ENCODE measurements at regions not wholly inside any gene's neighbourhood (a gene's known extent, or its start where the extent isn't known, plus 50 kb on each side); places are given as distances from the start of the nearest gene placed in this dataset.

DNA sequence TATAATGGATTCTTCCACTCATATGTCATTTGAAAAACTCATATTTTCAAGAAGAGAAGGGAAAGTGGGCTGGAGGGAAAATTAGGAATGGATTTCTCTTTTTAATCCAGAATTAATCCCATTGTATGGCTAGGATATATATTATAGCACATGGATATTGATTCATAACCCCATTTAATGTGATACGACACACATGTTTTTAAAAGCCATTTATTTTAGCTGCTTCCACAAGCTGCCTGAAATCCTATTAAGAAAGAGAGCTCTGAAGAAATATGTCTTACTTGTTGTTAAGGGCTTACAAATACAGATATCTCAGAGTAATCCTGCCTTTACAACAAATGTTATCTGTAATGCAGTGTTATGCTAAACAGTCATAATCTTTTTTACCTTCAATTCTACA lies 598.6 kb downstream of the AMY1C start:
- Histone ChIP-seq H3K9me3 (replicated peaks; ENCODE audit: insufficient read depth, low read length) (no peaks in the 10 kb centered on the region), H4K20me1 (ENCODE audit: insufficient read depth, low read length) (no peaks in the 10 kb centered on the region), H3K9me2 (replicated peaks; ENCODE audit: insufficient read depth, low read length) (no peaks in the 10 kb centered on the region), H3K79me2 (ENCODE audit: low read length) (no peaks in the 10 kb centered on the region), H2AFZ (ENCODE audit: low read length) (no peak overlapping the region), H3F3A (ENCODE audit: insufficient read depth, low read length) (no peaks in the 10 kb centered on the region), H3K4me2 (ENCODE audit: low read depth, low read length) (no peak overlapping the region), H3K9ac (ENCODE audit: low read length) (no peak overlapping the region), H3K27ac (ENCODE audit: low read length) (no peak overlapping the region), H3K27me3 (replicated peaks; ENCODE audit: insufficient read depth, low read length) (no peaks in the 10 kb centered on the region), H3K4me1 (ENCODE audit: low read length) (no peaks in the 10 kb centered on the region), H3K36me3 (replicated peaks; ENCODE audit: insufficient read depth, low read length) (no peaks in the 10 kb centered on the region), H3K4me3 (ENCODE audit: low read length) (no peak overlapping the region)
- TF ChIP-seq, protein P1, sequence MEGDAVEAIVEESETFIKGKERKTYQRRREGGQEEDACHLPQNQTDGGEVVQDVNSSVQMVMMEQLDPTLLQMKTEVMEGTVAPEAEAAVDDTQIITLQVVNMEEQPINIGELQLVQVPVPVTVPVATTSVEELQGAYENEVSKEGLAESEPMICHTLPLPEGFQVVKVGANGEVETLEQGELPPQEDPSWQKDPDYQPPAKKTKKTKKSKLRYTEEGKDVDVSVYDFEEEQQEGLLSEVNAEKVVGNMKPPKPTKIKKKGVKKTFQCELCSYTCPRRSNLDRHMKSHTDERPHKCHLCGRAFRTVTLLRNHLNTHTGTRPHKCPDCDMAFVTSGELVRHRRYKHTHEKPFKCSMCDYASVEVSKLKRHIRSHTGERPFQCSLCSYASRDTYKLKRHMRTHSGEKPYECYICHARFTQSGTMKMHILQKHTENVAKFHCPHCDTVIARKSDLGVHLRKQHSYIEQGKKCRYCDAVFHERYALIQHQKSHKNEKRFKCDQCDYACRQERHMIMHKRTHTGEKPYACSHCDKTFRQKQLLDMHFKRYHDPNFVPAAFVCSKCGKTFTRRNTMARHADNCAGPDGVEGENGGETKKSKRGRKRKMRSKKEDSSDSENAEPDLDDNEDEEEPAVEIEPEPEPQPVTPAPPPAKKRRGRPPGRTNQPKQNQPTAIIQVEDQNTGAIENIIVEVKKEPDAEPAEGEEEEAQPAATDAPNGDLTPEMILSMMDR (IDR thresholded peaks at IDR 0.05; ENCODE audit: low read length) = no peak
- TF ChIP-seq EZH2phosphoT487 (IDR thresholded peaks at IDR 0.05; ENCODE audit: low read length) = no peak
- TF ChIP-seq EZH2 (optimal IDR thresholded peaks at IDR 0.05; ENCODE audit: low read depth, low read length) = no peak
- no peak for DNase-seq

DNA sequence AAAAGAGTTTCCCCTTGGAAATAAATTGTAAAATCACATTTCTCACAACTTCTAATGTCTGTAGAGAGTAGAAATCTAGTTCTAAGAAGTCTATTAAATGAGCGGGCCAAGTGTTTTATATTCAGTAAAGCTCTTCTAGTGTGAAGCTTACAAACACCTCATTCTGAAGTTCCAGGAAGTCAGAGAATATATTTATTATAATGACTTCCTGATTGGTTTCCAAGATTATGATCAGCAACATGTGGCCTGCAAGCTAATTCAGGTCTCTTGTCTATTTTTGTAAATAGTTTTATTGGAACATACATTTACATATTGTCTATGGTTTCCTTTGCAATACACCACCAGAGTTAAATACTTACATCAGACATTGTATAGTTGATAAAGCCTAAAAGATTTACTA lies 603.9 kb downstream of the AMY1C start:
- Histone ChIP-seq H2AFZ (ENCODE audit: low read length) (no peak overlapping the region), H3F3A (ENCODE audit: insufficient read depth, low read length) (no peaks in the 10 kb centered on the region), H3K27me3 (replicated peaks; ENCODE audit: insufficient read depth, low read length) (no peaks in the 10 kb centered on the region), H4K20me1 (ENCODE audit: insufficient read depth, low read length) (no peaks in the 10 kb centered on the region), H3K4me3 (ENCODE audit: low read length) (no peak overlapping the region), H3K4me1 (ENCODE audit: low read length) (no peaks in the 10 kb centered on the region), H3K36me3 (replicated peaks; ENCODE audit: insufficient read depth, low read length) (no peaks in the 10 kb centered on the region), H3K9ac (ENCODE audit: low read length) (no peak overlapping the region), H3K4me2 (ENCODE audit: low read depth, low read length) (no peak overlapping the region), H3K79me2 (ENCODE audit: low read length) (no peaks in the 10 kb centered on the region), H3K27ac (ENCODE audit: low read length) (no peak overlapping the region), H3K9me2 (replicated peaks; ENCODE audit: insufficient read depth, low read length) (no peaks in the 10 kb centered on the region), H3K9me3 (replicated peaks; ENCODE audit: insufficient read depth, low read length) (no peaks in the 10 kb centered on the region)
- no peak for DNase-seq
- TF ChIP-seq EZH2 (optimal IDR thresholded peaks at IDR 0.05; ENCODE audit: low read depth, low read length) = no peak
- TF ChIP-seq, protein P1 (IDR thresholded peaks at IDR 0.05; ENCODE audit: low read length) = no peak
- TF ChIP-seq EZH2phosphoT487 (IDR thresholded peaks at IDR 0.05; ENCODE audit: low read length) = no peak

DNA sequence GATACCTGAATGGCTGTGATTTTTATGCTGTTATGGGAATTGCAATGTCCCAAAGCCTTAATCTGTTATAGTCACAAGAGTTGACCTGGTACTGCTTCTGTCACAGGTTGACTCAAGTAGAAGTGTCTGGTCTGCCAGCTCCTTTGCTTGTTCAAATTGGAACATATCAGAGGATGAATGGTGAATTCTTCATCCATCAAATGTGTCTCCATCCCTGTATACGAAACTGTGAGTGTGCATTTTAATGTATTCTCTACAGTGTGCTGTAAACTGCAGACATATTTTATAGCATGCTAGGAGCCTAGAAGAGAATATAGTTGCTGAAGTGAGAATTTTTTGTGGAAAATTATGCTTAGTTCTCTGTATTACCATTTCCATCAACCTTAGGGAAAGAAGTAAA lies 608.4 kb downstream of the AMY1C start:
- no peaks in the 10 kb centered on the region for H3K4me1 ChIP-seq (ENCODE audit: low read length)
- H4K20me1 ChIP-seq (ENCODE audit: insufficient read depth, low read length) = no peaks in the 10 kb centered on the region
- H3K27ac ChIP-seq (ENCODE audit: low read length) = no peak overlapping the region
- H3K79me2 ChIP-seq (ENCODE audit: low read length) = no peaks in the 10 kb centered on the region
- no peaks in the 10 kb centered on the region for H3K9me3 ChIP-seq (replicated peaks; ENCODE audit: insufficient read depth, low read length)
- TF ChIP-seq EZH2 (optimal IDR thresholded peaks at IDR 0.05; ENCODE audit: low read depth, low read length) (no peak), EZH2phosphoT487 (IDR thresholded peaks at IDR 0.05; ENCODE audit: low read length) (no peak)
- TF ChIP-seq, protein P1 (IDR thresholded peaks at IDR 0.05; ENCODE audit: low read length) = no peak
- H3K36me3 ChIP-seq (replicated peaks; ENCODE audit: insufficient read depth, low read length) = no peaks in the 10 kb centered on the region
- no peaks in the 10 kb centered on the region for H3F3A ChIP-seq (ENCODE audit: insufficient read depth, low read length)
- no peak overlapping the region for H3K9ac ChIP-seq (ENCODE audit: low read length)
- no peak overlapping the region for H3K4me3 ChIP-seq (ENCODE audit: low read length)
- no peaks in the 10 kb centered on the region for H3K9me2 ChIP-seq (replicated peaks; ENCODE audit: insufficient read depth, low read length)
- H3K27me3 ChIP-seq (replicated peaks; ENCODE audit: insufficient read depth, low read length) = no peaks in the 10 kb centered on the region
- no peak overlapping the region for H3K4me2 ChIP-seq (ENCODE audit: low read depth, low read length)
- H2AFZ ChIP-seq (ENCODE audit: low read length) = no peak overlapping the region
- DNase-seq = no peak

Measured in MM.1S (cell line).